Activated T-cell treated with anti-CD3 and anti-CD28 coated beads for 4 hours (primary cell): ENCODE measurements at regions not wholly inside any gene's neighbourhood (a gene's known extent, or its start where the extent isn't known, plus 50 kb on each side); places are given as distances from the start of the nearest gene placed in this dataset.
A peak's percentile ranks its signal among the peaks of the same experiment; 100 is the strongest.
"Not testable (repeated sequence)": the region's sequence is repeated elsewhere in the genome, so short reads cannot be mapped to it uniquely, and the experiment has no call there.

Source experiments
- DNase-seq: peaks from one replicate; pipeline ENCODE4 v3.0.0-alpha.2; 2020

DNA sequence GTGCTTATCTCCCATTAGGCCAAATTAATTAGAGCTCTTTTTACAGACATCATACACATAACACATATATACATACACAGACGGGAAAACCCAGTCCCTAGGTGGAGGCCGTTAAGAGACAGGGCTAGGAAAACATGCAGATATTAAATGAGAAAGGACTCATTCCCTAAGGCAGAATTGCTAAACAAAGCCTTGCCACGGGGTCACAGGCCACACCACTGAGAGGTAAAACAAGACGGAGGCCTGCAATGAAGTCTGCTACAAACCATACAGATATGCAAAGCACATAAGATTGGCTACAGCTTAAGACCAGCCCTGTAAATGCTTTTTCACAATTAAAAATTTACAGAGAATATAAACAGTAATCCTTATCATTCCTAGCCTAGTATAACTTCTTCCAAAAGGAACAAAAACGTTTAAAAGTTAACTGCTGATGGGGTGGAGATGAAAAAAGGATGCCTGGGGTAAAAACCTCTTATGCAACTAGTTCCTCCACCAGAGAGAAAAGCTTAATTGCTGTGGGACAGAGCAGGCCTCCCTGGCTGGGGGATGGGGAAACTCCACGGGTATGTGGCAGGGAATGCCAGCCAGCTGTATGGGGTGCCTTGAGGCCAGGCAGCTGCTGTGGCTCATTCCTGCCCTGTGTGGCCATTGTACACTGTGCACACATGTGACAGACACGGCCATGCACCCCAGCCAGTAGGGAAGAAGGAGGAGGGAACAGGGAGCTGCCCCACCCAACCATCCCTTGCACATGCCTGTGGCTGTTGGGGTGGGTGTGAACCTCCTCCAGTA is 481.4 kb upstream of the LMCD1 start:
- DNase-seq, result no peak

- DNase-seq, result no peak
Observed at GRCh38 chr3:8027954-8028353, 473.7 kb upstream of the LMCD1 start.

DNA sequence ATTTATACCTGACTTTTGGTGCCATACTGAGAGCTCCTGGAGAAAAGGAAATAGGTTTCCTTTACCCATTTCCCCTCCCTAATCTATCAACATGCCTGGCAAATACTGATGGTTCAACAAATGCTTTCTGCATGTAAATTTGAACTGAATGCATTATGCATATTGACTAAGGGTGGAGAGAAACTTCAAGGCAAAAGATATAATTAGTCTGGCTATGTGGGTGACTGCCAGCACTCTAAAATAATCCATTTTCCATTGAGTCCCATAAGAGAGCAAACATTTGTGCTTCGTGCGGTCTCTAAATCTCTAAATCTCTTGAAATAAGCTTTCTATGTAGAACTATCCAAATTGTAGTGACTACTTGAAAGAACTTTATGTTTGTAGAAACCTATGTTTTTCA is 451.3 kb upstream of the LMCD1 start:
- no peak for DNase-seq

- no peak for DNase-seq
Observed at GRCh38 chr3:8052659-8053058, 449.0 kb upstream of the LMCD1 start.

DNA sequence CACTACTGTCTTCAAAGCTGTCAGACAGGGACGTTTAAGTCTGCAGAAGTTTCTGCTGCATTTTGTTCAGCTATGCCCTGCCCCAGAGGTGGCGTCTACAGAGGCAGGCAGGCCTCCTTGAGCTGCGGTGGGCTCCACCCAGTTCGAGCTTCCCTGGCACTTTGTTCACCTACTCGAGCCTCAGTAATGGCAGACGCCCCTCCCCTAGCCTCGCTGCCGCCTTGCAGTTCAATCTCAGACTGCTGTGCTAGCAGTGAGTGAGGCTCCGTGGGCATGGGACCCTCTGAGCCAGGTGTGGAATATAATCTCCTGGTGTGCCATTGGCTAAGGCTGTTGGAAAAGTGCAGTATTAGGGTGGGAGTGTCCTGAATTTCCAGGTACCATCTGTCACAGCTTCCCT is 433.5 kb upstream of the LMCD1 start:
- not testable (repeated sequence) for DNase-seq

DNA sequence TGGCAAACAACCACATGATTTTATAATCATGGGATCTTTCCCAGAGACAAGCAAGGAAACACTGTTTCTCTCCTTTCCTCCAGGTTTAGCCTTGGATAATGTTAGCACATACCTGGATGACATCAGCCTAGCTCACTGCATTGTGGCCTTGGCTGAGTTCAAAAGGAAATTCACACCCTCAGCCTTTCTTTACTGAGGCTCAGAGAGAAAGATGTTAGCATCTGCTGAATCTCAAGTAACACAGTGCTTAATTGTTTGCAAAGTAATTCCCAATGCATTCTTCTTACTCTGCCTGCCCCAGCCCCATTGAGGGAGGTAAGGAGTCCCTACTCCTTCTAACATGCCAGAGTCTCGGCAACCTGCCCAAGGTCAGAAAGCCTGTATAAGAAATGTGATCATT is 432.2 kb upstream of the LMCD1 start:
- no peak for DNase-seq

DNA sequence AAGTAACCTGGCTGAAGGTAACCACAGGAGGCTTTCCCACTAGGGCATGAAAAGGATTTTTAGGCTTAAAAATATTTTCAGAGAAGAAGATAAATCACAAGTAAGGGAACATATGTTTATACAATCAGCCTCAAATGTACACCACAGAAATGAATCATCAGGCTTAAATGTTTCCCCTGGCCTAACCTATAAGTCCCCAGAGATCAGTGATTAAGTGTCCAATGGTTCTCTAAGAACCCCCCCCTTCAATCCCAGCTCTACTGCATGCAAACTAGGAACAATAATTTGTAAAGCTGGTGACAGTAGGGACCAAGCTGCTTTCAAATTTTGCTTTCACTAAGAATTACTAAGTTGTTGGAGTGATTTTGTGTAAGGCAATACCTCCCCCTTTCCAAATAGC is 431.6 kb upstream of the LMCD1 start:
- DNase-seq, result no peak

- not testable (repeated sequence) for DNase-seq
Observed at GRCh38 chr3:8074740-8075139, 426.9 kb upstream of the LMCD1 start.

- no peak for DNase-seq
Observed at GRCh38 chr3:8077126-8077525, 424.5 kb upstream of the LMCD1 start.

- no peak for DNase-seq
Observed at GRCh38 chr3:8080464-8080863, 421.2 kb upstream of the LMCD1 start.

GRCh38 chr3:8085498-8085897 is 416.1 kb upstream of the LMCD1 start:
- DNase-seq, result no peak

- DNase-seq, result no peak
Observed at GRCh38 chr3:8087951-8088350, 413.7 kb upstream of the LMCD1 start.

DNA sequence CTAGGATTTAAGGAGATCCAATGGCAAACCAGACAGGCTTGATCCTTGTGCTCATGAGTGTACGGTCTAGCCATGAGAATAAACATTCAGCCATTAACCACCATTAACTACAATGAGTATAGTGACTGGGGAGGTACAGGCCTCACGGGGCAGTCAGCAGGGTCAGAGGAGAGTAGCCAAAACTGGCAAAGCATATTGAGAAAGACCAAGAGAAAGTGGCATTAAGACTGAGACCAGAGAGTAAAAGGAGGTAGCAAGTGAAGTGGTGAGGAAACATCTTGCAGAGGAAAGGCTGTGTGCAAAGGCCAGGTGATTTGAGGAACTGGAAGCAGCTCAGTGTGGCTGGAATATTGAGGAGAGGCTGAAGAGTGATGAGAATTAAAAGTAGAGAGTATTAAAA is 407.2 kb upstream of the LMCD1 start:
- DNase-seq, result no peak

DNA sequence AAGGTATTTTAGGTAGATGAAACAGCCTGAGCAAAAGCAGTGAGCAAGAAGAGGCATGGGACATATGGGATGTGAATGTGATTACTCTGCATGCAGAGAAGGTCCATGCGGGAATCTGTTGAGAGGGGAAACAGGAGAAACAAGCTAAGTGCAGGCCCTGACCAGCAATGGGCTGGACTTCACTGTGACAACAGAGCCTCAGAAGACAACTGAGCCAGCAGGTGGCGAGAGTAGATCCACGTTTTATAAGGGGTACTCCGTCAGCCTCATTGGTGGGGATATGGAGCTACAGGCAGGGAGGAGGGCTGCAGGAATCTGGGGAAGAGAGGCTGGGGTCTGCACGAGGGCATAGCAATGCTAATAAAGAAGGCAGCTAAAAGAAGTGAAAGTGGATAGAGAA is 405.9 kb upstream of the LMCD1 start:
- DNase-seq, result no peak

DNA sequence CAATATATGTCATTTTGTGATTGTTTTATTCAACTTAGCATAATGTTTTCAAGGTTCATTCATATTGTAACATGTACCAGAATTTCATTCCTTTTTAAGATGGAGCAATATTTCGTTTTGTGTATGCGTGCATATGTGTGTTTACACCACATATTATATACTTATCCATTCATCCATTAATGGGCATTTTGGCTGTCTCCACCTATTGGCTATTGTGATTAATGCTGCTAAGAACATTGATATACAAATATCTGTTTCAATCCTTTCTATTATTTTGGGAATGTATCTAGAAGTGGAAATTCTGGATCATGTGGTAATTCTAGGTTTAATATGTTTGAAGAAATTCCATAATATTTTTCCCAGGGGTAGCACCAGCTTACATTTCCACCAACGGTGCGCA is 403.9 kb upstream of the LMCD1 start:
- no peak for DNase-seq

GRCh38 chr3:8103954-8104353 is 397.7 kb upstream of the LMCD1 start:
- DNase-seq, result no peak

- no peak for DNase-seq
Observed at GRCh38 chr3:8106921-8107320, 394.7 kb upstream of the LMCD1 start.

GRCh38 chr3:8110966-8111798 is 390.4 kb upstream of the LMCD1 start:
- peak; percentile 60 for DNase-seq

GRCh38 chr3:8112587-8112986 is 389.0 kb upstream of the LMCD1 start:
- DNase-seq, result no peak

DNA sequence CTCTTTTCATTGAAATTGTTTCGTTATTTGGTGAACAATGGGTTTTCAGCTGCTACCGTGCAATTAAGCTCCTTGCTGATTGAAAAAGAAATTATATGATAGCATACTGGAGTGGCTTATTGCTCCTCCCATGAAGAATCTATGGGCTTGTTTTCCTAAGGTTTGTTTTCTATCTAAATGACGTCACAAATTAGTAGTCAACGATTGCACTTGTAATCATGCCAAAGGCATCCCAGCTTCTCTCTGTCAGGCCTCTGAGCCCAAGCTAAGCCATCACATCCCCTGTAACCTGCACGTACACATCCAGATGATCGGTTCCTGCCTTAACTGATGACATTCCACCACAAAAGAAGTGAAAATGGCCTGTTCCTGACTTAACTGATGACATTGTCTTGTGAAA is 388.0 kb upstream of the LMCD1 start:
- no peak for DNase-seq

- DNase-seq, result no peak
Observed at GRCh38 chr3:8128686-8129085, 372.9 kb upstream of the LMCD1 start.

DNA sequence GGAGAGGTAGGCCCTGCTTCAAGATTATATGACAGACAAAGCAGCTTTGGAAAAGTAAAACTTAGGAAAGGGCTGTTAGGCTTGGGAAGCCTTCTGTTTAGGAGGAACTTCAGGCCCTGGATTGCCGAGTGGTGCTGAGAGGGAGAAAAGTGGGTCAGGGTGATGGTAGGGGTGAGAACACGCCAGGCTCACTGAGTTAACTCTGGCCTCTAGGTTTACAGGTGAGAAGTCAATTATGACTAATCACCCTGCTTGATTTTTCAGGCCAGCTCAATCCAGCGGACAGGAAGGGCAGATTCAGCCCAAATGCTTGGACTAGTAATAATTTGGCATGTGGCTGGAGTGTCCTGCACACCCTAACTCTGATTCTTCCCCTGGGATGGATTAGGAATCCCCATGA is 365.1 kb upstream of the LMCD1 start:
- DNase-seq, result no peak

GRCh38 chr3:8143186-8143585 is 358.4 kb upstream of the LMCD1 start:
- no peak for DNase-seq

- DNase-seq, result no peak
Observed at GRCh38 chr3:8145661-8146060, 356.0 kb upstream of the LMCD1 start.
